ENCODE measurements at regions not wholly inside any gene's neighbourhood (a gene's known extent, or its start where the extent isn't known, plus 50 kb on each side); places are given as distances from the start of the nearest gene placed in this dataset.
"Not testable (repeated sequence)": the region's sequence is repeated elsewhere in the genome, so short reads cannot be mapped to it uniquely, and the experiment has no call there.

- DNase-seq = no peak
Measured at GRCh38 chr7:46932306-46932675, 649.6 kb downstream of the TNS3 start.

- no peak for DNase-seq
Measured at GRCh38 chr7:46930366-46930765, 651.5 kb downstream of the TNS3 start.

GRCh38 chr7:46929359-46929758 is 652.6 kb downstream of the TNS3 start:
- no peak for DNase-seq

GRCh38 chr7:46928719-46929118 is 653.2 kb downstream of the TNS3 start:
- DNase-seq = no peak

- no peak for DNase-seq
Measured at GRCh38 chr7:46927131-46927810, 654.6 kb downstream of the TNS3 start.

GRCh38 chr7:46916581-46916980 is 665.3 kb downstream of the TNS3 start:
- DNase-seq = no peak

- DNase-seq = no peak
Measured at GRCh38 chr7:46912692-46913091, 669.2 kb downstream of the TNS3 start.

- DNase-seq = no peak
Measured at GRCh38 chr7:46909601-46910051, 672.3 kb downstream of the TNS3 start.

- no peak for DNase-seq
Measured at GRCh38 chr7:46908770-46909169, 673.1 kb downstream of the TNS3 start.

- not testable (repeated sequence) for DNase-seq
Measured at GRCh38 chr7:46904523-46904922, 677.4 kb downstream of the TNS3 start.

GRCh38 chr7:46902463-46902862 is 679.4 kb downstream of the TNS3 start:
- DNase-seq = no peak

GRCh38 chr7:46900312-46901263 is 681.3 kb downstream of the TNS3 start:
- no peak for DNase-seq

- DNase-seq = no peak
Measured at GRCh38 chr7:46897381-46897780, 684.5 kb downstream of the TNS3 start.

- no peak for DNase-seq
Measured at GRCh38 chr7:46886669-46887374, 695.1 kb downstream of the TNS3 start.

- no peak for DNase-seq
Measured at GRCh38 chr7:46885167-46885566, 696.7 kb downstream of the TNS3 start.

GRCh38 chr7:46881507-46882127 is 700.3 kb downstream of the TNS3 start:
- no peak for DNase-seq

- DNase-seq = no peak
Measured at GRCh38 chr7:46880508-46881196, 701.3 kb downstream of the TNS3 start.

GRCh38 chr7:46879783-46880182 is 702.1 kb downstream of the TNS3 start:
- DNase-seq = no peak

- no peak for DNase-seq
Measured at GRCh38 chr7:46871516-46871915, 710.4 kb downstream of the TNS3 start.

GRCh38 chr7:46864716-46865115 is 717.2 kb downstream of the TNS3 start:
- DNase-seq = no peak

- DNase-seq = no peak
Measured at GRCh38 chr7:46859963-46860475, 721.9 kb downstream of the TNS3 start.

GRCh38 chr7:46855851-46856250 is 726.1 kb downstream of the TNS3 start:
- no peak for DNase-seq

Measured in NCI-H1694 treated with DMSO at 0.1 percent for 48 hours (cell line).